HepG2 (cell line): ENCODE measurements at regions not wholly inside any gene's neighbourhood (a gene's known extent, or its start where the extent isn't known, plus 50 kb on each side); places are given as distances from the start of the nearest gene placed in this dataset.

Experiments used
- BCL6 ChIP-seq: IDR thresholded peaks from 2 replicates; pipeline ENCODE4 v1.6.1; 2016; ENCODE audit warnings: missing genetic modification reagents, missing compliant biosample characterization
- MLLT10 ChIP-seq: sonication (generic); formaldehyde crosslinking; IDR thresholded peaks from 2 replicates; pipeline ENCODE4 v1.4.0; 2020; ENCODE audit warnings: missing genetic modification reagents
- NR2F1 ChIP-seq, 2 experiments: fragments of 450-650 bp in 1 of 2; formaldehyde crosslinking in 1 of 2; IDR thresholded peaks; 2 replicates each; pipeline versions ENCODE4 v1.5.0 to v1.6.1; 2016 to 2020; ENCODE audit warnings: mild to moderate bottlenecking in 1 of 2, missing compliant biosample characterization in 1 of 2, missing genetic modification reagents in 1 of 2, moderate library complexity in 1 of 2
- RBM22 ChIP-seq: fragments of 200-400 bp; formaldehyde crosslinking; optimal IDR thresholded peaks from 2 replicates; pipeline ENCODE3; 2017; ENCODE audit warnings: mild to moderate bottlenecking, low read length, moderate library complexity
- SALL1 ChIP-seq: sonication (generic); formaldehyde crosslinking; IDR thresholded peaks from 2 replicates; pipeline ENCODE4 v1.8.0; 2022; ENCODE audit warnings: mild to moderate bottlenecking, missing genetic modification reagents
- SMC3 ChIP-seq: IDR thresholded peaks from 2 replicates; pipeline ENCODE4 v1.6.1; 2011; ENCODE audit warnings: low read length, improper control_type of control experiment
- SNAPC2 ChIP-seq: sonication (generic); formaldehyde crosslinking; IDR thresholded peaks from 2 replicates; pipeline ENCODE4 v1.8.1; 2022; ENCODE audit warnings: mild to moderate bottlenecking, missing genetic modification reagents
- ZNF124 ChIP-seq: sonication (generic); formaldehyde crosslinking; IDR thresholded peaks from 2 replicates; pipeline ENCODE4 v1.4.0; 2020; ENCODE audit warnings: missing genetic modification reagents
- ZNF230 ChIP-seq: sonication (generic); formaldehyde crosslinking; IDR thresholded peaks from 2 replicates; pipeline ENCODE4 v1.4.0; 2020; ENCODE audit warnings: mild to moderate bottlenecking, missing genetic modification reagents
- ZNF232 ChIP-seq: sonication (generic); formaldehyde crosslinking; IDR thresholded peaks from 2 replicates; pipeline ENCODE4 v1.4.0; 2020; ENCODE audit warnings: missing genetic modification reagents, borderline replicate concordance
- ZNF251 ChIP-seq: sonication (generic); formaldehyde crosslinking; IDR thresholded peaks from 2 replicates; pipeline ENCODE4 v1.9.0; 2021; ENCODE audit warnings: mild to moderate bottlenecking, missing genetic modification reagents
- ZNF296 ChIP-seq: sonication (generic); formaldehyde crosslinking; conservative IDR thresholded peaks from 2 replicates; pipeline ENCODE4 v1.5.0; 2020; ENCODE audit warnings: mild to moderate bottlenecking, missing genetic modification reagents
- ZNF331 ChIP-seq: sonication (generic); formaldehyde crosslinking; IDR thresholded peaks from 2 replicates; pipeline ENCODE4 v1.4.0; 2020; ENCODE audit warnings: missing genetic modification reagents
- ZNF430 ChIP-seq: sonication (generic); formaldehyde crosslinking; IDR thresholded peaks from 2 replicates; pipeline ENCODE4 v1.9.0; 2021; ENCODE audit warnings: mild to moderate bottlenecking, missing genetic modification reagents
- ZNF556 ChIP-seq: sonication (generic); formaldehyde crosslinking; IDR thresholded peaks from 2 replicates; pipeline ENCODE4 v1.4.0; 2020; ENCODE audit warnings: mild to moderate bottlenecking, missing genetic modification reagents, borderline replicate concordance
- ZNF674 ChIP-seq: sonication (generic); formaldehyde crosslinking; IDR thresholded peaks from 2 replicates; pipeline ENCODE4 v1.5.0; 2020; ENCODE audit warnings: low read depth, mild to moderate bottlenecking, missing genetic modification reagents
- ZNF746 ChIP-seq: sonication (generic); formaldehyde crosslinking; IDR thresholded peaks from 2 replicates; pipeline ENCODE4 v1.8.0; 2022; ENCODE audit warnings: mild to moderate bottlenecking, missing genetic modification reagents
- TF ChIP-seq, protein P1 (sequence below): sonication (generic); formaldehyde crosslinking; IDR thresholded peaks from 2 replicates; pipeline ENCODE4 v1.9.0; 2021; ENCODE audit warnings: missing genetic modification reagents, borderline replicate concordance
- TF ChIP-seq, protein P2 (sequence below): sonication (generic); formaldehyde crosslinking; IDR thresholded peaks from one replicate; pipeline ENCODE4 v1.5.1; 2020; ENCODE audit warnings: mild to moderate bottlenecking, missing genetic modification reagents; ENCODE audit errors: not compliant biosample characterization
- TF ChIP-seq, protein P3 (sequence below): sonication (generic); formaldehyde crosslinking; IDR thresholded peaks from 2 replicates; pipeline ENCODE4 v1.8.0; 2022; ENCODE audit warnings: missing genetic modification reagents, low read depth, mild to moderate bottlenecking, borderline replicate concordance

DNA sequence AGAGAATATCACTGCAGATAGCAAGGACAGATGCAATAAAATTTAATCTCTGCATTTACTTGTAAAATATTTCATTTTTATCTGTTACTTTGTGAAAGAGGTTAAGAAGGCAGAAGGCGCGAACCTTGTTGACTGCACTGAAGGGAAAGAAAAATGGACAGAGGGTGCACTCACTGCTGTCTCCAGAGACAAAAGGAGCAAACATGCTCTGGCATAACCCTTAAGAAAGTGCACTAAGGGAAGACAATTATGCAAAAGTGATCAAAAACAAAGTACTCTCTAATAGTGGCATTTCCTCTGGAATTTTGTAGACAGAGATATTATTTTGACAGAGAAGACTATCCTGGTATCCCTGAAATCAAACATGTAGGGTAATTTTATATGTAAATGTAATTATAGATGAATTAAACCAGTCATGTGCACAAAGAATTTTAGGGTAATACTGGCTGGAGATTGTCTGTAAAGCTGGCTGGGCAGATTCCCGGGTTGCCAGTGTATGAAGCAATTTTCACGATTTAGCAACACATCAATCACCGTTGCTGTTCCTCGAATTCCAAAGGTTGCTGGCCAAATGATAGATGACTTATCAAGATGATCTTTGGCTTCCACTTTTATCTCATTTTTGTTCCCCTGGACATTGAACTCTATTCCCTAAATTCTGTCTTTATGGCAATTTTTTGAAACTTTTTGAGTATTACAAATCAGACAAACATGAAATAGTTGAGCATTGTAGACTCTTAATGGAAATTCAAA is 1176.9 kb downstream of the SUCLG1 start (continued):
- TF ChIP-seq, protein P1, sequence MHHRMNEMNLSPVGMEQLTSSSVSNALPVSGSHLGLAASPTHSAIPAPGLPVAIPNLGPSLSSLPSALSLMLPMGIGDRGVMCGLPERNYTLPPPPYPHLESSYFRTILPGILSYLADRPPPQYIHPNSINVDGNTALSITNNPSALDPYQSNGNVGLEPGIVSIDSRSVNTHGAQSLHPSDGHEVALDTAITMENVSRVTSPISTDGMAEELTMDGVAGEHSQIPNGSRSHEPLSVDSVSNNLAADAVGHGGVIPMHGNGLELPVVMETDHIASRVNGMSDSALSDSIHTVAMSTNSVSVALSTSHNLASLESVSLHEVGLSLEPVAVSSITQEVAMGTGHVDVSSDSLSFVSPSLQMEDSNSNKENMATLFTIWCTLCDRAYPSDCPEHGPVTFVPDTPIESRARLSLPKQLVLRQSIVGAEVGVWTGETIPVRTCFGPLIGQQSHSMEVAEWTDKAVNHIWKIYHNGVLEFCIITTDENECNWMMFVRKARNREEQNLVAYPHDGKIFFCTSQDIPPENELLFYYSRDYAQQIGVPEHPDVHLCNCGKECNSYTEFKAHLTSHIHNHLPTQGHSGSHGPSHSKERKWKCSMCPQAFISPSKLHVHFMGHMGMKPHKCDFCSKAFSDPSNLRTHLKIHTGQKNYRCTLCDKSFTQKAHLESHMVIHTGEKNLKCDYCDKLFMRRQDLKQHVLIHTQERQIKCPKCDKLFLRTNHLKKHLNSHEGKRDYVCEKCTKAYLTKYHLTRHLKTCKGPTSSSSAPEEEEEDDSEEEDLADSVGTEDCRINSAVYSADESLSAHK: no peak
- TF ChIP-seq MLLT10 (no peak), NR2F1 (CRISPR knock-in tag; IDR thresholded peaks at IDR 0.05) (peak in 1 of 2 experiments; percentile 47; a peak in 2 of 4 replicates), ZNF124 (CRISPR knock-in tag) (no peak), ZNF556 (no peak), ZNF430 (no peak), ZNF746 (no peak), ZNF232 (CRISPR knock-in tag) (no peak), SMC3 (no peak), SALL1 (CRISPR knock-in tag) (peak; percentile 24; the same call in 1 of the 2 replicates), BCL6 (CRISPR knock-in tag) (peak; percentile 65), RBM22 (no peak), ZNF296 (no peak), ZNF230 (CRISPR knock-in tag) (no peak), ZNF331 (CRISPR knock-in tag) (no peak), ZNF251 (CRISPR knock-in tag) (no peak), ZNF674 (CRISPR knock-in tag) (no peak), SNAPC2 (CRISPR knock-in tag) (no peak)
- TF ChIP-seq, protein P2, sequence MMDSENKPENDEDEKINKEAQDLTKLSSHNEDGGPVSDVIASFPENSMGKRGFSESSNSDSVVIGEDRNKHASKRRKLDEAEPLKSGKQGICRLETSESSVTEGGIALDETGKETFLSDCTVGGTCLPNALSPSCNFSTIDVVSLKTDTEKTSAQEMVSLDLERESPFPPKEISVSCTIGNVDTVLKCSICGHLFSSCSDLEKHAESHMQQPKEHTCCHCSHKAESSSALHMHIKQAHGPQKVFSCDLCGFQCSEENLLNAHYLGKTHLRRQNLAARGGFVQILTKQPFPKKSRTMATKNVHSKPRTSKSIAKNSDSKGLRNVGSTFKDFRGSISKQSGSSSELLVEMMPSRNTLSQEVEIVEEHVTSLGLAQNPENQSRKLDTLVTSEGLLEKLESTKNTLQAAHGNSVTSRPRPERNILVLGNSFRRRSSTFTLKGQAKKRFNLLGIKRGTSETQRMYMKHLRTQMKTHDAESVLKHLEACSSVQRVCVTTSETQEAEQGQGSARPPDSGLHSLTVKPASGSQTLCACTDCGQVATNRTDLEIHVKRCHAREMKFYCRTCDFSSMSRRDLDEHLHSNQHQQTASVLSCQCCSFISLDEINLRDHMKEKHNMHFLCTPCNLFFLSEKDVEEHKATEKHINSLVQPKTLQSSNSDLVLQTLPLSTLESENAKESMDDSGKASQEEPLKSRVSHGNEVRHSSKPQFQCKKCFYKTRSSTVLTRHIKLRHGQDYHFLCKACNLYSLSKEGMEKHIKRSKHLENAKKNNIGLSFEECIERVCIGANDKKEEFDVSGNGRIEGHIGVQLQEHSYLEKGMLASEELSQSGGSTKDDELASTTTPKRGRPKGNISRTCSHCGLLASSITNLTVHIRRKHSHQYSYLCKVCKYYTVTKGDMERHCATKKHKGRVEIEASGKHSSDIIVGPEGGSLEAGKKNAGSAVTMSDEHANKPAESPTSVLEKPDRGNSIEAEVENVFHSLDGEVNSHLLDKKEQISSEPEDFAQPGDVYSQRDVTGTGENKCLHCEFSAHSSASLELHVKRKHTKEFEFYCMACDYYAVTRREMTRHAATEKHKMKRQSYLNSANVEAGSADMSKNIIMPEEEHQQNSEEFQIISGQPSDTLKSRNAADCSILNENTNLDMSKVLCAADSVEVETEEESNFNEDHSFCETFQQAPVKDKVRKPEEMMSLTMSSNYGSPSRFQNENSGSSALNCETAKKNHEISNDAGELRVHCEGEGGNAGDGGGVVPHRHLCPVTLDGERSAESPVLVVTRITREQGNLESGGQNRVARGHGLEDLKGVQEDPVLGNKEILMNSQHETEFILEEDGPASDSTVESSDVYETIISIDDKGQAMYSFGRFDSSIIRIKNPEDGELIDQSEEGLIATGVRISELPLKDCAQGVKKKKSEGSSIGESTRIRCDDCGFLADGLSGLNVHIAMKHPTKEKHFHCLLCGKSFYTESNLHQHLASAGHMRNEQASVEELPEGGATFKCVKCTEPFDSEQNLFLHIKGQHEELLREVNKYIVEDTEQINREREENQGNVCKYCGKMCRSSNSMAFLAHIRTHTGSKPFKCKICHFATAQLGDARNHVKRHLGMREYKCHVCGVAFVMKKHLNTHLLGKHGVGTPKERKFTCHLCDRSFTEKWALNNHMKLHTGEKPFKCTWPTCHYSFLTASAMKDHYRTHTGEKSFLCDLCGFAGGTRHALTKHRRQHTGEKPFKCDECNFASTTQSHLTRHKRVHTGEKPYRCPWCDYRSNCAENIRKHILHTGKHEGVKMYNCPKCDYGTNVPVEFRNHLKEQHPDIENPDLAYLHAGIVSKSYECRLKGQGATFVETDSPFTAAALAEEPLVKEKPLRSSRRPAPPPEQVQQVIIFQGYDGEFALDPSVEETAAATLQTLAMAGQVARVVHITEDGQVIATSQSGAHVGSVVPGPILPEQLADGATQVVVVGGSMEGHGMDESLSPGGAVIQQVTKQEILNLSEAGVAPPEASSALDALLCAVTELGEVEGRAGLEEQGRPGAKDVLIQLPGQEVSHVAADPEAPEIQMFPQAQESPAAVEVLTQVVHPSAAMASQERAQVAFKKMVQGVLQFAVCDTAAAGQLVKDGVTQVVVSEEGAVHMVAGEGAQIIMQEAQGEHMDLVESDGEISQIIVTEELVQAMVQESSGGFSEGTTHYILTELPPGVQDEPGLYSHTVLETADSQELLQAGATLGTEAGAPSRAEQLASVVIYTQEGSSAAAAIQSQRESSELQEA (CRISPR knock-in tag): no peak
- TF ChIP-seq, protein P3, sequence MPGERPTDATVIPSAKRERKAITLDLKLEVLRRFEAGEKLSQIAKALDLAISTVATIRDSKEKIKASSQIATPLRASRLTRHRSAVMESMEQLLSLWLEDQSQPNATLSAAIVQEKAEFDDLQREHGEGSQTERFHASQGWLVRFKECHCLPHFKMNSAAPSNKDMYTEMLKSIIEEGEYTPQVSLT: no peak
